ENCODE measurements at regions not wholly inside any gene's neighbourhood (a gene's known extent, or its start where the extent isn't known, plus 50 kb on each side); places are given as distances from the start of the nearest gene placed in this dataset.

DNA sequence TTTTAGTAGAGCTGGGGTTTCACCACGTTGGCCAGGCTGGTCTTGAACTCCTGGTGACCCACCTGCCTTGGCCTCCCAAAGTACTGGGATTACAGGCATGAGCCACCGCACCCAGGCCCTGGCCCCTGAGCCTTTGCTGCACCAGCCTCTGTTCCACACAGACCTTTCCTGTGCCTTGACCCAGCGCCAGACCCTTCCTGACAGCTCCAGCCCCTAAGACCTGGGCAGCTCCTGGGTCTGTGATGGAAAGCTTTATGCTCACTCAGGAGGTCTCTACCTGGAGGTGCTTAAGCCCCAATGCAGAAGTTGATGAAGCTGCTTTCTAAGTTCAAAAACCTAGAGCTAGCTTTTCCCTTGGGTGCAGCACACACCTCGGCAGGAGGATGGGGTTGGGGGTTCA lies 58.8 kb upstream of the NEK6 start:
- Histone ChIP-seq H4K20me1 (ENCODE audit: control insufficient read depth, extremely low read depth, insufficient read depth, low read length) (no peaks in the 10 kb centered on the region), H3K27me3 (ENCODE audit: control insufficient read depth, extremely low read depth, insufficient read depth, low read length) (peaks cover 7% of the 10 kb centered on the region), H3K9me1 (ENCODE audit: control insufficient read depth, extremely low read depth, insufficient read depth, low read length) (no peaks in the 10 kb centered on the region), H3K79me2 (ENCODE audit: control insufficient read depth, insufficient read depth, low read length) (no peaks in the 10 kb centered on the region), H3K4me2 (ENCODE audit: control insufficient read depth, extremely low read depth, insufficient read depth, low read depth, low read length) (no peak overlapping the region), H2AFZ (ENCODE audit: control insufficient read depth, low read length) (no peak overlapping the region), H3K9me3 (ENCODE audit: control insufficient read depth, low read depth, low read length) (no peaks in the 10 kb centered on the region), H3K36me3 (ENCODE audit: control insufficient read depth in 2 of 2, extremely low read depth in 1 of 2, insufficient read depth in 2 of 2, low read length in 2 of 2) (no peaks in the 10 kb centered on the region), H3K4me1 (ENCODE audit: control insufficient read depth, extremely low read depth, insufficient read depth, low read length) (no peaks in the 10 kb centered on the region), H3K9ac (ENCODE audit: control insufficient read depth, extremely low read depth, insufficient read depth, low read length) (no peak overlapping the region), H3K4me3 (ENCODE audit: control insufficient read depth in 2 of 3, extremely low read depth in 1 of 3, insufficient read depth in 2 of 3, low read depth in 1 of 3, low read length in 3 of 3) (no peak overlapping the region), H3K27ac (ENCODE audit: control insufficient read depth, insufficient read depth, low read length) (no peak overlapping the region)
- no peak for FAIRE-seq
- DNase-seq (ENCODE audit: low read depth, low spot score) = no peak
- TF ChIP-seq EZH2 (IDR thresholded peaks at IDR 0.05; ENCODE audit: low read length) = no peak
- TF ChIP-seq, protein P1, sequence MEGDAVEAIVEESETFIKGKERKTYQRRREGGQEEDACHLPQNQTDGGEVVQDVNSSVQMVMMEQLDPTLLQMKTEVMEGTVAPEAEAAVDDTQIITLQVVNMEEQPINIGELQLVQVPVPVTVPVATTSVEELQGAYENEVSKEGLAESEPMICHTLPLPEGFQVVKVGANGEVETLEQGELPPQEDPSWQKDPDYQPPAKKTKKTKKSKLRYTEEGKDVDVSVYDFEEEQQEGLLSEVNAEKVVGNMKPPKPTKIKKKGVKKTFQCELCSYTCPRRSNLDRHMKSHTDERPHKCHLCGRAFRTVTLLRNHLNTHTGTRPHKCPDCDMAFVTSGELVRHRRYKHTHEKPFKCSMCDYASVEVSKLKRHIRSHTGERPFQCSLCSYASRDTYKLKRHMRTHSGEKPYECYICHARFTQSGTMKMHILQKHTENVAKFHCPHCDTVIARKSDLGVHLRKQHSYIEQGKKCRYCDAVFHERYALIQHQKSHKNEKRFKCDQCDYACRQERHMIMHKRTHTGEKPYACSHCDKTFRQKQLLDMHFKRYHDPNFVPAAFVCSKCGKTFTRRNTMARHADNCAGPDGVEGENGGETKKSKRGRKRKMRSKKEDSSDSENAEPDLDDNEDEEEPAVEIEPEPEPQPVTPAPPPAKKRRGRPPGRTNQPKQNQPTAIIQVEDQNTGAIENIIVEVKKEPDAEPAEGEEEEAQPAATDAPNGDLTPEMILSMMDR (optimal IDR thresholded peaks at IDR 0.05 in 1 of 3, IDR thresholded peaks at IDR 0.05 in 1 of 3, conservative IDR thresholded peaks at IDR 0.05 in 1 of 3; ENCODE audit: extremely low read depth in 1 of 3, insufficient read depth in 2 of 3, low read length in 3 of 3) = no peak
- dilution Hi-C loops (cut with MboI; ENCODE audit: extremely low pct_ligation_motif_present, low sequenced_read_pairs) = no loop called here

DNA sequence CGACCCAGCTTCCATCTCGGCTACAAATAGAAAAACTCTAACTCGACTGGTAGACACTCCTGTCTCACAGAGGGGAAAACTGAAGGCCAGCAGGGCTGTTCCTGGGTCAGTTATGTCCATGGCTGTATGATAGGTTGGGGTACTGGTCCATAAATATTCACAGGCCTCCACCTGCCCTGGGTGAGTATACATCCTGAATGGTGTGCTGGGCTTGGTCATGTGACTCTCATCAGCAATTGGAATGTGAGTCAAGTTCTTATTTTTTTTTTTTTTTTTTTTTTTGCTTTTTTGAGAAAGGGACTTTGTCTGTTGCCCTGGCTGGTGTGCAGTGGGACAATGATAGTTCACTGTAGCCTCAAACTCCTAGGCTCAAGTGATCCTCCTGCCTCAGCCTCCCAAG lies 58.3 kb upstream of the NEK6 start:
- no peak overlapping the region for H2AFZ ChIP-seq (ENCODE audit: control insufficient read depth, low read length)
- no peaks in the 10 kb centered on the region for H3K9me3 ChIP-seq (ENCODE audit: control insufficient read depth, low read depth, low read length)
- TF ChIP-seq EZH2 (IDR thresholded peaks at IDR 0.05; ENCODE audit: low read length) = no peak
- TF ChIP-seq, protein P1 (optimal IDR thresholded peaks at IDR 0.05 in 1 of 3, IDR thresholded peaks at IDR 0.05 in 1 of 3, conservative IDR thresholded peaks at IDR 0.05 in 1 of 3; ENCODE audit: extremely low read depth in 1 of 3, insufficient read depth in 2 of 3, low read length in 3 of 3) = no peak
- no peaks in the 10 kb centered on the region for H4K20me1 ChIP-seq (ENCODE audit: control insufficient read depth, extremely low read depth, insufficient read depth, low read length)
- peaks cover 7% of the 10 kb centered on the region for H3K27me3 ChIP-seq (ENCODE audit: control insufficient read depth, extremely low read depth, insufficient read depth, low read length)
- H3K4me1 ChIP-seq (ENCODE audit: control insufficient read depth, extremely low read depth, insufficient read depth, low read length) = no peaks in the 10 kb centered on the region
- H3K9ac ChIP-seq (ENCODE audit: control insufficient read depth, extremely low read depth, insufficient read depth, low read length) = no peak overlapping the region
- H3K4me3 ChIP-seq (ENCODE audit: control insufficient read depth in 2 of 3, extremely low read depth in 1 of 3, insufficient read depth in 2 of 3, low read depth in 1 of 3, low read length in 3 of 3) = no peak overlapping the region
- no peaks in the 10 kb centered on the region for H3K9me1 ChIP-seq (ENCODE audit: control insufficient read depth, extremely low read depth, insufficient read depth, low read length)
- H3K27ac ChIP-seq (ENCODE audit: control insufficient read depth, insufficient read depth, low read length) = no peak overlapping the region
- no peaks in the 10 kb centered on the region for H3K36me3 ChIP-seq (ENCODE audit: control insufficient read depth in 2 of 2, extremely low read depth in 1 of 2, insufficient read depth in 2 of 2, low read length in 2 of 2)
- FAIRE-seq (no peak), DNase-seq (ENCODE audit: low read depth, low spot score) (no peak)
- H3K4me2 ChIP-seq (ENCODE audit: control insufficient read depth, extremely low read depth, insufficient read depth, low read depth, low read length) = no peak overlapping the region
- H3K79me2 ChIP-seq (ENCODE audit: control insufficient read depth, insufficient read depth, low read length) = no peaks in the 10 kb centered on the region
- dilution Hi-C loops (cut with MboI; ENCODE audit: extremely low pct_ligation_motif_present, low sequenced_read_pairs) = no loop called here

Data from keratinocyte (primary cell).